ENCODE measurements at regions not wholly inside any gene's neighbourhood (a gene's known extent, or its start where the extent isn't known, plus 50 kb on each side); places are given as distances from the start of the nearest gene placed in this dataset.
A peak's percentile ranks its signal among the peaks of the same experiment; 100 is the strongest.

- DNase-seq: no peak
These were observed 58.3 kb upstream of the PPP1R3C start for GRCh38 chr10:91690996-91691676.

GRCh38 chr10:91690412-91690811 is 57.5 kb upstream of the PPP1R3C start:
- no peak for DNase-seq

- peak; percentile 19 for DNase-seq
These were observed 56.9 kb upstream of the PPP1R3C start for GRCh38 chr10:91689731-91690168.

- DNase-seq: no peak
These were observed 52.0 kb upstream of the PPP1R3C start for GRCh38 chr10:91684841-91685240.

GRCh38 chr10:91683975-91684374 is 51.1 kb upstream of the PPP1R3C start:
- no peak for DNase-seq

DNA sequence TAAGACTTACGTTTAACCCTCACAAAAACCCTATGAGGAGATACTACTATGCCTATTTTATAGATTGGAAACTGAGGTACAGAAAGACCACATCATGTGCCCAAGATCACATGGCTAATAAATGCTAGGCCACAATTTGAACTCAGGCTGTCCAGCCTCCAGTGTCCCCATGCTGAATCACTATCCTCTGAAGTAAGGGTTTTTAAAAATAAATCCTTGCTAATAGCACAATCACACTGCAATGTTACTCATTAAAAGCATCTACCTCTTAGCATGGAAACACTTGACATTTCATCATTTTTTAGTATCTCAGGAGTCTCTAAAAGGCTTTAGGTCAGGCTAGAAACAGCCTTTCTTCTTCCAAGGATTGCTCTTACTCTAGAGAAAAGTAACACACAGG is 50.0 kb upstream of the PPP1R3C start:
- no peak for DNase-seq

All from hematopoietic multipotent progenitor cell treated with erythropoietin and hydrocortisone succinate and interleukin-3 and kit ligand, for 4 days (in vitro differentiated cells).